ENCODE measurements at regions not wholly inside any gene's neighbourhood (a gene's known extent, or its start where the extent isn't known, plus 50 kb on each side); places are given as distances from the start of the nearest gene placed in this dataset.

DNA sequence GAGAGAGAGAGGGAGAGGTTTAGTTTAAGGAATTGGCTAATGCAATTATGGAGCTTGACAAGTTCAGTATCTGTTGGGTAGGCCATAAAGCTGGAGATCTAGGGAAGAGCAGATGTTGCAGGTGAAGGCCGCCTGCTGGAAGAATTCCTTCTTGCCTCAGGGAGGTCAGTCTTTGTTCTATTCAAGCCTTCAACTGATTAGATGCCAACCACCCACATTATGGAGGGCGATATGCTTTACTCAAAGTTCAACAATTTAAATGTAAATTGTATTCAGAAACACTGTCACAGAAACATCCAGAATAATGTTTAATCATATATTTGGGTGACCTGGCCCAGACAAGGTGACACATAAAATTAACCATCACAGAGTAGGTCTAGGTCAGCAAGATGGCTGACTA, 51.7 kb upstream of the SSBP2 start:
- TF ChIP-seq, protein P1, sequence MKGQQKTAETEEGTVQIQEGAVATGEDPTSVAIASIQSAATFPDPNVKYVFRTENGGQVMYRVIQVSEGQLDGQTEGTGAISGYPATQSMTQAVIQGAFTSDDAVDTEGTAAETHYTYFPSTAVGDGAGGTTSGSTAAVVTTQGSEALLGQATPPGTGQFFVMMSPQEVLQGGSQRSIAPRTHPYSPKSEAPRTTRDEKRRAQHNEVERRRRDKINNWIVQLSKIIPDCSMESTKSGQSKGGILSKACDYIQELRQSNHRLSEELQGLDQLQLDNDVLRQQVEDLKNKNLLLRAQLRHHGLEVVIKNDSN (IDR thresholded peaks at IDR 0.05): no peak
- no peak for TF ChIP-seq TAF1 (IDR thresholded peaks at IDR 0.05; ENCODE audit: low read depth)

DNA sequence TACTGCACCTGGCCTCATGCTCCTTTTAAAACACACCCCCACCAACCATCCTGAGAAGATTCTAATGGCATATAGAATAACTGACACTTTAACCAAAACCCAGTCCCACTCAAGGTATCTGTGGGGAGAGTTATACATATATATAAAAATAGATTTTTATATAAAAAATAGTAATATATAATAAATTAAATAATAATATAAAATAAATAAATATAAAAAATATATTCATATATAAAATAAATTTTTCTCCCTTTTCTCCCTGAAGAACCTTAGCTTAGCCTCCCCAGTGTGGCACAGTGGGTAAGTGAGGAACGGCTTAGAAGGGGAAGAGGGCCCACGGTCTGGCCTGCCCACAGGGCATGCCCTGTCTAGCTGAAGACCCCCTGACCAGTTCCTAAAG, 51.1 kb upstream of the SSBP2 start:
- TF ChIP-seq TEAD4 (IDR thresholded peaks at IDR 0.05): no peak
- no peak for TF ChIP-seq FOXM1 (IDR thresholded peaks at IDR 0.05; ENCODE audit: borderline replicate concordance, low read depth)
- no peak for TF ChIP-seq TAF1 (IDR thresholded peaks at IDR 0.05; ENCODE audit: low read depth)
- TF ChIP-seq RAD21 (IDR thresholded peaks at IDR 0.05; ENCODE audit: low read depth): no peak
- TF ChIP-seq EGR1 (IDR thresholded peaks at IDR 0.05): no peak
- no peak for TF ChIP-seq CEBPB (IDR thresholded peaks at IDR 0.05)
- no peak for TF ChIP-seq ZBTB7A (IDR thresholded peaks at IDR 0.05; ENCODE audit: low read depth)
- TF ChIP-seq, protein P1 (IDR thresholded peaks at IDR 0.05): no peak
- TF ChIP-seq, protein P2, sequence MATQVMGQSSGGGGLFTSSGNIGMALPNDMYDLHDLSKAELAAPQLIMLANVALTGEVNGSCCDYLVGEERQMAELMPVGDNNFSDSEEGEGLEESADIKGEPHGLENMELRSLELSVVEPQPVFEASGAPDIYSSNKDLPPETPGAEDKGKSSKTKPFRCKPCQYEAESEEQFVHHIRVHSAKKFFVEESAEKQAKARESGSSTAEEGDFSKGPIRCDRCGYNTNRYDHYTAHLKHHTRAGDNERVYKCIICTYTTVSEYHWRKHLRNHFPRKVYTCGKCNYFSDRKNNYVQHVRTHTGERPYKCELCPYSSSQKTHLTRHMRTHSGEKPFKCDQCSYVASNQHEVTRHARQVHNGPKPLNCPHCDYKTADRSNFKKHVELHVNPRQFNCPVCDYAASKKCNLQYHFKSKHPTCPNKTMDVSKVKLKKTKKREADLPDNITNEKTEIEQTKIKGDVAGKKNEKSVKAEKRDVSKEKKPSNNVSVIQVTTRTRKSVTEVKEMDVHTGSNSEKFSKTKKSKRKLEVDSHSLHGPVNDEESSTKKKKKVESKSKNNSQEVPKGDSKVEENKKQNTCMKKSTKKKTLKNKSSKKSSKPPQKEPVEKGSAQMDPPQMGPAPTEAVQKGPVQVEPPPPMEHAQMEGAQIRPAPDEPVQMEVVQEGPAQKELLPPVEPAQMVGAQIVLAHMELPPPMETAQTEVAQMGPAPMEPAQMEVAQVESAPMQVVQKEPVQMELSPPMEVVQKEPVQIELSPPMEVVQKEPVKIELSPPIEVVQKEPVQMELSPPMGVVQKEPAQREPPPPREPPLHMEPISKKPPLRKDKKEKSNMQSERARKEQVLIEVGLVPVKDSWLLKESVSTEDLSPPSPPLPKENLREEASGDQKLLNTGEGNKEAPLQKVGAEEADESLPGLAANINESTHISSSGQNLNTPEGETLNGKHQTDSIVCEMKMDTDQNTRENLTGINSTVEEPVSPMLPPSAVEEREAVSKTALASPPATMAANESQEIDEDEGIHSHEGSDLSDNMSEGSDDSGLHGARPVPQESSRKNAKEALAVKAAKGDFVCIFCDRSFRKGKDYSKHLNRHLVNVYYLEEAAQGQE (IDR thresholded peaks at IDR 0.05; ENCODE audit: low read depth): no peak
- TF ChIP-seq EP300 (IDR thresholded peaks at IDR 0.05; ENCODE audit: borderline replicate concordance): no peak
- no peak for TF ChIP-seq CREB1 (IDR thresholded peaks at IDR 0.05; ENCODE audit: low read depth)
- no peak for TF ChIP-seq YY1 (IDR thresholded peaks at IDR 0.05; ENCODE audit: low read depth)
- no peak for TF ChIP-seq NFIC (IDR thresholded peaks at IDR 0.05)
- TF ChIP-seq TCF12 (IDR thresholded peaks at IDR 0.05; ENCODE audit: low read depth): no peak
- TF ChIP-seq, protein P3, sequence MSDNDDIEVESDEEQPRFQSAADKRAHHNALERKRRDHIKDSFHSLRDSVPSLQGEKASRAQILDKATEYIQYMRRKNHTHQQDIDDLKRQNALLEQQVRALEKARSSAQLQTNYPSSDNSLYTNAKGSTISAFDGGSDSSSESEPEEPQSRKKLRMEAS (IDR thresholded peaks at IDR 0.05): no peak

DNA sequence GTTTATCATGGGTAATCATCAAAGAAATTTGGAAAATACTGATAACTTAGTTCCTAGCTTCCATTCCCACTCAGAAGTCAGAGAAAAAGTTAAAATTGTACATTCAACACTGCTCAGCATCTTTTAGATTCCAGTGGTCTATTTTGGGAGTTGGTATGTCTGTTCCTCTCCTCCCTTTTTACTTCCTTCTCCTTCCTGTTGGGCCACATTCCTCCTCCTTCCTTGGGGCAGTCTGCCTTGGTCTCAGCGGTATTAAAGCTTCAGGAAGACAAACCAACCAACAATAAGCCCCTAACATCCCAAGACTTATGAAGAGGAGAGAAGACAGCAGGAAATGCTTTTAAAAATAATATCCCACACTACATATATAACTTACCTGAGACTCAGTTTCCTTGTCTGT, 49.9 kb upstream of the SSBP2 start:
- TF ChIP-seq TCF12 (IDR thresholded peaks at IDR 0.05; ENCODE audit: low read depth): no peak
- no peak for TF ChIP-seq TAF1 (IDR thresholded peaks at IDR 0.05; ENCODE audit: low read depth)
- TF ChIP-seq, protein P1 (IDR thresholded peaks at IDR 0.05): no peak
- TF ChIP-seq TEAD4 (IDR thresholded peaks at IDR 0.05): peak; percentile 38; the same call in 1 of the 2 replicates

All from Ishikawa (cell line).